ENCODE measurements at regions not wholly inside any gene's neighbourhood (a gene's known extent, or its start where the extent isn't known, plus 50 kb on each side); places are given as distances from the start of the nearest gene placed in this dataset.
"Not testable (repeated sequence)": the region's sequence is repeated elsewhere in the genome, so short reads cannot be mapped to it uniquely, and the experiment has no call there.

GRCh38 chr11:88061111-88061510 lies 114.1 kb downstream of the RAB38 start:
- Mint-ChIP-seq H3K4me1 (ENCODE audit: low read depth) (no peaks in the 10 kb centered on the region), H3K27ac (no peak overlapping the region), H3K36me3 (ENCODE audit: low read depth) (no peaks in the 10 kb centered on the region), H3K4me3 (no peak overlapping the region), H3K27me3 (no peaks in the 10 kb centered on the region), H3K9me3 (no peaks in the 10 kb centered on the region)
- intact Hi-C loops (cut with micrococcal nuclease): no loop called here

- H3K9me3 Mint-ChIP-seq: no peaks in the 10 kb centered on the region
- H3K4me3 Mint-ChIP-seq: no peak overlapping the region
- H3K4me1 Mint-ChIP-seq (ENCODE audit: low read depth): no peaks in the 10 kb centered on the region
- H3K27ac Mint-ChIP-seq: no peak overlapping the region
- no peaks in the 10 kb centered on the region for H3K27me3 Mint-ChIP-seq
- intact Hi-C loops (cut with micrococcal nuclease): no loop called here
- no peaks in the 10 kb centered on the region for H3K36me3 Mint-ChIP-seq (ENCODE audit: low read depth)
Observed at GRCh38 chr11:88059326-88059725, 115.9 kb downstream of the RAB38 start.

- H3K9me3 Mint-ChIP-seq: no peaks in the 10 kb centered on the region
- H3K4me1 Mint-ChIP-seq (ENCODE audit: low read depth): no peaks in the 10 kb centered on the region
- no peaks in the 10 kb centered on the region for H3K27me3 Mint-ChIP-seq
- no peaks in the 10 kb centered on the region for H3K36me3 Mint-ChIP-seq (ENCODE audit: low read depth)
- intact Hi-C loops (cut with micrococcal nuclease): no loop called here
- no peak overlapping the region for H3K27ac Mint-ChIP-seq
- no peak overlapping the region for H3K4me3 Mint-ChIP-seq
Observed at GRCh38 chr11:88051396-88051795, 123.8 kb downstream of the RAB38 start.

- H3K4me3 Mint-ChIP-seq: no peak overlapping the region
- H3K27me3 Mint-ChIP-seq: no peaks in the 10 kb centered on the region
- H3K27ac Mint-ChIP-seq: no peak overlapping the region
Observed at GRCh38 chr11:88050247-88050646, 125.0 kb downstream of the RAB38 start.

GRCh38 chr11:88045288-88045687 lies 130.0 kb downstream of the RAB38 start:
- H3K27ac Mint-ChIP-seq; H3K36me3 Mint-ChIP-seq (ENCODE audit: low read depth); intact Hi-C loops (cut with micrococcal nuclease); H3K4me3 Mint-ChIP-seq; H3K4me1 Mint-ChIP-seq (ENCODE audit: low read depth); H3K27me3 Mint-ChIP-seq; H3K9me3 Mint-ChIP-seq: not testable (repeated sequence)

More at GRCh38 chr11:88050247-88050646, 125.0 kb downstream of the RAB38 start:
- intact Hi-C loops (cut with micrococcal nuclease): no loop called here
- Mint-ChIP-seq H3K4me1 (ENCODE audit: low read depth) (no peaks in the 10 kb centered on the region), H3K36me3 (ENCODE audit: low read depth) (no peaks in the 10 kb centered on the region), H3K9me3 (no peaks in the 10 kb centered on the region)

- H3K9me3 Mint-ChIP-seq; H3K4me1 Mint-ChIP-seq (ENCODE audit: low read depth); intact Hi-C loops (cut with micrococcal nuclease); H3K36me3 Mint-ChIP-seq (ENCODE audit: low read depth); H3K27ac Mint-ChIP-seq; H3K27me3 Mint-ChIP-seq; H3K4me3 Mint-ChIP-seq: not testable (repeated sequence)
Observed at GRCh38 chr11:88044658-88045057, 130.6 kb downstream of the RAB38 start.

DNA sequence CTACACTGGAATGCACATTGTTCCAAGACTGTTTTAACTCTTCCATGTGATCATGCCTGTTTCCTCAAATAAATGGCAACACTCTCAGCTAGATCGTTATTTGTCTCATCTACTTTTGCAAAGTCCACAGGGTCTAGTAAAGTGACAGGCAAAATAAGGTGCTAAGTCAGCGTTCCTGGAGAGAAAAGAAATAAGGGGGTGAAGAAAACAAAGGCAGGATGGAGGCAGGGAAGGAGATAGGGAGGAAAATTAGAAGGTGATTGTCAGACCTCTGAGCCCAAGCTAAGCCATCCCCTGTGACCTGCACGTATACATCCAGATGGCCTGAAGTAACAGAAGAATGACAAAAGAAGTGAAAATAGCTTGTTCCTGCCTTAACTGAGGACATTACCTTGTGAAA lies 132.1 kb downstream of the RAB38 start:
- Mint-ChIP-seq H3K27ac (no peak overlapping the region), H3K36me3 (ENCODE audit: low read depth) (no peaks in the 10 kb centered on the region), H3K9me3 (no peaks in the 10 kb centered on the region), H3K27me3 (peaks cover 3% of the 10 kb centered on the region), H3K4me3 (no peak overlapping the region), H3K4me1 (ENCODE audit: low read depth) (no peaks in the 10 kb centered on the region)
- intact Hi-C loops (cut with micrococcal nuclease): no loop called here

- no peaks in the 10 kb centered on the region for H3K36me3 Mint-ChIP-seq (ENCODE audit: low read depth)
- peaks cover 3% of the 10 kb centered on the region for H3K27me3 Mint-ChIP-seq
- no peaks in the 10 kb centered on the region for H3K9me3 Mint-ChIP-seq
- intact Hi-C loops (cut with micrococcal nuclease): no loop called here
- H3K4me3 Mint-ChIP-seq: no peak overlapping the region
- no peaks in the 10 kb centered on the region for H3K4me1 Mint-ChIP-seq (ENCODE audit: low read depth)
- H3K27ac Mint-ChIP-seq: no peak overlapping the region
Observed at GRCh38 chr11:88042647-88043046, 132.6 kb downstream of the RAB38 start.

- no peaks in the 10 kb centered on the region for H3K36me3 Mint-ChIP-seq (ENCODE audit: low read depth)
- H3K4me3 Mint-ChIP-seq: no peak overlapping the region
- H3K27ac Mint-ChIP-seq: no peak overlapping the region
- no peaks in the 10 kb centered on the region for H3K9me3 Mint-ChIP-seq
- H3K4me1 Mint-ChIP-seq (ENCODE audit: low read depth): no peaks in the 10 kb centered on the region
- H3K27me3 Mint-ChIP-seq: peaks cover 3% of the 10 kb centered on the region
- intact Hi-C loops (cut with micrococcal nuclease): no loop called here
Observed at GRCh38 chr11:88042238-88042637, 133.0 kb downstream of the RAB38 start.

DNA sequence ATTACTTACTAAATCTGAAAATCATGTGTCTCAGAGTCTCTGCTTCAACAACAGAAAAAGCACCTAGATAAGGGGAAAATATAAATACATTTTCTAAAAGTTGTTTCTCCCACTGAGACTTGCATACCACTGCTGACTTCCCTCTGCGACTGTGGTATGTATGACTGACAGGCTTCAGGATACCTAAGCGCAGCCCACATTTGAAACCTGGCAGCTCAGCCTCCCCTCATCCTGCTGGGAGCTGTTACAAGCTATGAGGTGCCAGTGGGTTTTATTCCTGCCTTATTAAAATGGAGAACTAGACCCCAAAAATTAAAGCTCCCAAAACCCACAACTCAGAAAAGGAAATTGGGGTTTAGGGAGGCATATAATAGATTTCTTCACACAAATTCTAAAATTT lies 133.6 kb downstream of the RAB38 start:
- H3K36me3 Mint-ChIP-seq (ENCODE audit: low read depth): no peaks in the 10 kb centered on the region
- intact Hi-C loops (cut with micrococcal nuclease): no loop called here
- H3K9me3 Mint-ChIP-seq: no peaks in the 10 kb centered on the region
- no peak overlapping the region for H3K4me3 Mint-ChIP-seq
- H3K4me1 Mint-ChIP-seq (ENCODE audit: low read depth): no peaks in the 10 kb centered on the region
- no peak overlapping the region for H3K27ac Mint-ChIP-seq
- peaks cover 3% of the 10 kb centered on the region for H3K27me3 Mint-ChIP-seq

DNA sequence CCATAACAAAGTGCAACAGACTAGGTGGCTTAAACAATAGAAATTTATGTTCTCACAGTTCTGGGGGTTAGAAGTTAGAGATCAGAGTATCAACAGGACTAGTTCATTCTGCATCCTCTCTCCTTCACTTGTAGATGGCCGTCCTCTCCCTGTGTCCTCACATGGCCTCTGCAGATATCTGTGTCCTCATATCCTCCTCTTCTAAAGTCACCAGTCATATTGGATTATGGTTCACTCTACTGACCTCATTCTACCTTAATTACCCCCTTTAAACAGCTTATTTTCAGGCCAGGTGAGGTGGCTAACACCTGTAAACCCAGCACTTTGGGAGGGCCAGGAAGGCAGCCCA lies 135.1 kb downstream of the RAB38 start:
- Mint-ChIP-seq H3K36me3 (ENCODE audit: low read depth) (no peaks in the 10 kb centered on the region), H3K27me3 (peaks cover 3% of the 10 kb centered on the region), H3K27ac (no peak overlapping the region), H3K4me3 (no peak overlapping the region), H3K9me3 (no peaks in the 10 kb centered on the region), H3K4me1 (ENCODE audit: low read depth) (no peaks in the 10 kb centered on the region)
- intact Hi-C loops (cut with micrococcal nuclease): no loop called here

DNA sequence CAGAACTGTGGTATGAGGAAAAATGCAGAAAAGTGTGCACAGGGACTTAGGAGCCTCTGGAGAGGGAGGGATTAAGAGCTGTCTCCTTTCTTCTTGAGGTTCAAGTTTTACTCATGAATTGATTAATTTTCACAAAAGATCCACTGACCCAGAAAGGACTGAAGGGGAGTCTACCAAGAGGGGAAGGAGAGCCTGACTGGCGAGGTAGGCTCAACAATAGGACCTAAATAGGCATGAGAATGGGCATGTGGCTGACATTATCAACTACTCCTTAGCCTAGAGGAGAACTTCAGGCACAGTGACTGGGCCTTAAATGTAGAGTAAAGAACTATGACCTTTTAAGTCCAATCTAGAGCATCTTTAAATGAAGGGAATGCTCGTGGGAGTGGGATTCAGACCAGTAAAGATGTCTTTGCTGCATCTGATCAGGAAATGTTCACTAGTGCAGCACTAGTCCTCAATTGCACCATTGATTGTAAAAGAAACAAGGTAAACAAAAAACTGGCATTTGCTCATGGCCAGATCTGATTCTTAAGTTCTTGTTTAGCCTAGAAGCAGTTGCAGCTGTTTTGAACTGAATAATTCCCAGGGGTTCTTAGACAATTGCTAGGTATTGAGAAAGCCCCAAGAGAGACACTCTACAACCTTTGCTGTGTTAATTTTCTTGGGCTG lies 135.6 kb downstream of the RAB38 start:
- H3K4me1 Mint-ChIP-seq (ENCODE audit: low read depth): no peaks in the 10 kb centered on the region
- no peaks in the 10 kb centered on the region for H3K36me3 Mint-ChIP-seq (ENCODE audit: low read depth)
- no peak overlapping the region for H3K4me3 Mint-ChIP-seq
- H3K27ac Mint-ChIP-seq: no peak overlapping the region
- H3K9me3 Mint-ChIP-seq: no peaks in the 10 kb centered on the region
- intact Hi-C loops (cut with micrococcal nuclease): no loop called here
- H3K27me3 Mint-ChIP-seq: peaks cover 3% of the 10 kb centered on the region

DNA sequence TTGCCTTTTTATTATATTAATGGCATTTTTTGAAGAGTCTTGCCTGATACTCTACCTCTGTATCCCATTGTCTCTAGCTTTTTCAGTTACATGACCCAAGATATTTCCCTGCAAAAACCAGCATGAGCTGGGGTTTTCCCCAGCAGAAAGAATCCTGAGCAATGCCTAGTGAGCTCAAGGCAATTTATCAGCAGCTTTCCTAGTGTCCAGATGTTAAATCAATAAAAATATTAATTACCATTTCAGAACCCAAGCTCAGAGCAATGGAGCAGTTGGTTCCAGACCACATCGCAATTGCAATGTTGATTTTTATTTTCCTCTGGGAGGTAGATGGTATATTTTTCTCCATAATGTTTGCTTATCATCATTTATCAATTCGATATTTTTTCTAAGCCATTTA lies 137.2 kb downstream of the RAB38 start:
- peaks cover 3% of the 10 kb centered on the region for H3K27me3 Mint-ChIP-seq
- intact Hi-C loops (cut with micrococcal nuclease): no loop called here
- H3K4me3 Mint-ChIP-seq: no peak overlapping the region

GRCh38 chr11:88036701-88037100 lies 138.5 kb downstream of the RAB38 start:
- Mint-ChIP-seq H3K27me3 (peaks cover 3% of the 10 kb centered on the region), H3K27ac (no peak overlapping the region), H3K4me3 (no peak overlapping the region), H3K9me3 (no peaks in the 10 kb centered on the region), H3K4me1 (ENCODE audit: low read depth) (no peaks in the 10 kb centered on the region), H3K36me3 (ENCODE audit: low read depth) (no peaks in the 10 kb centered on the region)
- intact Hi-C loops (cut with micrococcal nuclease): no loop called here

More for the DNA sequence above, 137.2 kb downstream of the RAB38 start:
- H3K4me1 Mint-ChIP-seq (ENCODE audit: low read depth): no peaks in the 10 kb centered on the region
- H3K9me3 Mint-ChIP-seq: no peaks in the 10 kb centered on the region
- H3K36me3 Mint-ChIP-seq (ENCODE audit: low read depth): no peaks in the 10 kb centered on the region
- H3K27ac Mint-ChIP-seq: no peak overlapping the region

DNA sequence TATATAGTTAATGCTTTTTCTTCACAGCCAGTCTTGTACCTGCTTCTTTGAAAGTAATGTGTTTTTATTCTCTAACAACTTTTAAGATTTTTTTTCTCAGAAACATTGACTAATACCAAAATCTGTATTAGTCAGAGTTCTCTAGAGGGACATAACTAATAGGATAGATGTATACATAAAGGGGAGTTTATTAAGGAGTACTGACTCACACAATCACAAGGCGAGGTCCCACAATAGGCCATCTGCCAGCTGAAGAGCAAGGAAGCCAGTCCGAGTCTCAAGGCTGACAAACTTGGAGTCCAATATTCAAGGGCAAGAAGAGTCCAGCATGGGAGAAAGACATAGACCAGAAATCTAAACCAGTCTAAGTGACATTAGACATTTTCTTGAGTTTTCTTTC lies 140.0 kb downstream of the RAB38 start:
- no peaks in the 10 kb centered on the region for H3K36me3 Mint-ChIP-seq (ENCODE audit: low read depth)
- no peak overlapping the region for H3K4me3 Mint-ChIP-seq
- H3K27ac Mint-ChIP-seq: no peak overlapping the region
- no peaks in the 10 kb centered on the region for H3K4me1 Mint-ChIP-seq (ENCODE audit: low read depth)
- no peaks in the 10 kb centered on the region for H3K9me3 Mint-ChIP-seq
- peaks cover 3% of the 10 kb centered on the region for H3K27me3 Mint-ChIP-seq
- intact Hi-C loops (cut with micrococcal nuclease): no loop called here
